Activated CD8-positive, alpha-beta memory T cell treated with anti-CD3 and anti-CD28 coated beads for 48 hours (primary cell): ENCODE measurements at regions not wholly inside any gene's neighbourhood (a gene's known extent, or its start where the extent isn't known, plus 50 kb on each side); places are given as distances from the start of the nearest gene placed in this dataset.

ENCODE experiments used
- DNase-seq, 3 experiments: peaks; one replicate each; pipeline ENCODE4 v3.0.0-alpha.2; 2020; ENCODE audit warnings: low read depth in 2 of 3, low spot score in 2 of 3

- DNase-seq, result no peak
These were observed 110.4 kb upstream of the TMCC3 start for GRCh38 chr12:94760786-94761185.

GRCh38 chr12:94756789-94757188, 106.4 kb upstream of the TMCC3 start:
- no peak for DNase-seq

GRCh38 chr12:94755598-94755997, 105.2 kb upstream of the TMCC3 start:
- no peak for DNase-seq

GRCh38 chr12:94754653-94755052, 104.3 kb upstream of the TMCC3 start:
- DNase-seq, result no peak

- DNase-seq, result no peak
These were observed 102.8 kb upstream of the TMCC3 start for GRCh38 chr12:94753036-94753679.

- DNase-seq, result no peak
These were observed 100.5 kb upstream of the TMCC3 start for GRCh38 chr12:94750864-94751263.

- no peak for DNase-seq
These were observed 99.5 kb upstream of the TMCC3 start for GRCh38 chr12:94749890-94750289.

GRCh38 chr12:94749455-94749854, 99.1 kb upstream of the TMCC3 start:
- DNase-seq, result no peak

- DNase-seq, result no peak
These were observed 98.5 kb upstream of the TMCC3 start for GRCh38 chr12:94748726-94749421.

- DNase-seq, result no peak
These were observed 95.2 kb upstream of the TMCC3 start for GRCh38 chr12:94745562-94745961.

GRCh38 chr12:94743174-94743573, 92.8 kb upstream of the TMCC3 start:
- DNase-seq, result no peak

GRCh38 chr12:94740601-94741362, 90.4 kb upstream of the TMCC3 start:
- no peak for DNase-seq

GRCh38 chr12:94736820-94737219, 86.5 kb upstream of the TMCC3 start:
- no peak for DNase-seq

GRCh38 chr12:94736004-94736403, 85.6 kb upstream of the TMCC3 start:
- no peak for DNase-seq

- DNase-seq, result no peak
These were observed 83.4 kb upstream of the TMCC3 start for GRCh38 chr12:94733727-94734126.

GRCh38 chr12:94732367-94732990, 82.1 kb upstream of the TMCC3 start:
- no peak for DNase-seq

- DNase-seq, result no peak
These were observed 81.5 kb upstream of the TMCC3 start for GRCh38 chr12:94731733-94732360.

- DNase-seq, result no peak
These were observed 80.5 kb upstream of the TMCC3 start for GRCh38 chr12:94730847-94731246.

GRCh38 chr12:94726236-94726835, 76.0 kb upstream of the TMCC3 start:
- no peak for DNase-seq

- no peak for DNase-seq
These were observed 75.2 kb upstream of the TMCC3 start for GRCh38 chr12:94725375-94726168.
